NCI-H187 treated with DMSO at 0.1 percent for 48 hours (cell line): ENCODE measurements at regions not wholly inside any gene's neighbourhood (a gene's known extent, or its start where the extent isn't known, plus 50 kb on each side); places are given as distances from the start of the nearest gene placed in this dataset.

Experiments
- DNase-seq: peaks from one replicate; lab custom pipeline; 2025; lab: John Stamatoyannopoulos, UW

GRCh38 chr10:56605051-56605450 is 244.0 kb upstream of the ZWINT start:
- no peak for DNase-seq

GRCh38 chr10:56604624-56605023 is 243.6 kb upstream of the ZWINT start:
- DNase-seq = no peak

GRCh38 chr10:56599201-56599600 is 238.1 kb upstream of the ZWINT start:
- DNase-seq = no peak

GRCh38 chr10:56596257-56596656 is 235.2 kb upstream of the ZWINT start:
- no peak for DNase-seq

- DNase-seq = no peak
Measured at GRCh38 chr10:56593120-56593519, 232.1 kb upstream of the ZWINT start.

- no peak for DNase-seq
Measured at GRCh38 chr10:56586461-56586891, 225.4 kb upstream of the ZWINT start.

- no peak for DNase-seq
Measured at GRCh38 chr10:56585447-56586171, 224.6 kb upstream of the ZWINT start.

GRCh38 chr10:56583316-56583715 is 222.3 kb upstream of the ZWINT start:
- DNase-seq = no peak

GRCh38 chr10:56567580-56567979 is 206.5 kb upstream of the ZWINT start:
- DNase-seq = no peak

- DNase-seq = no peak
Measured at GRCh38 chr10:56561336-56561735, 200.3 kb upstream of the ZWINT start.

- no peak for DNase-seq
Measured at GRCh38 chr10:56551037-56551436, 190.0 kb upstream of the ZWINT start.

- DNase-seq = no peak
Measured at GRCh38 chr10:56547163-56547562, 186.1 kb upstream of the ZWINT start.

- DNase-seq = no peak
Measured at GRCh38 chr10:56537984-56538383, 176.9 kb upstream of the ZWINT start.

GRCh38 chr10:56522166-56522565 is 161.1 kb upstream of the ZWINT start:
- no peak for DNase-seq

- no peak for DNase-seq
Measured at GRCh38 chr10:56508562-56508961, 147.5 kb upstream of the ZWINT start.

GRCh38 chr10:56507033-56507432 is 146.0 kb upstream of the ZWINT start:
- DNase-seq = no peak

GRCh38 chr10:56505555-56505954 is 144.5 kb upstream of the ZWINT start:
- DNase-seq = no peak

GRCh38 chr10:56496186-56496486 is 135.1 kb upstream of the ZWINT start:
- no peak for DNase-seq

- DNase-seq = no peak
Measured at GRCh38 chr10:56487746-56488145, 126.7 kb upstream of the ZWINT start.

GRCh38 chr10:56481521-56482091 is 120.5 kb upstream of the ZWINT start:
- no peak for DNase-seq

GRCh38 chr10:56472978-56473377 is 111.9 kb upstream of the ZWINT start:
- DNase-seq = no peak

- DNase-seq = no peak
Measured at GRCh38 chr10:56470701-56471100, 109.6 kb upstream of the ZWINT start.

GRCh38 chr10:56469482-56469881 is 108.4 kb upstream of the ZWINT start:
- no peak for DNase-seq

GRCh38 chr10:56466005-56466404 is 104.9 kb upstream of the ZWINT start:
- no peak for DNase-seq
